B cell (primary cell): ENCODE measurements at regions not wholly inside any gene's neighbourhood (a gene's known extent, or its start where the extent isn't known, plus 50 kb on each side); places are given as distances from the start of the nearest gene placed in this dataset.

Source experiments
- ATAC-seq: fragments of 200-7000 bp; cut with Tn5 transposase; one replicate; pipeline ENCODE4 v1.10.0; 2021; ENCODE audit warnings: low read depth, mild to moderate bottlenecking, moderate number of reproducible peaks, moderate library complexity
- CTCF ChIA-PET: fragments of 350-600 bp; sonication (Branson Sonifier 250); formaldehyde crosslinking; loops from one replicate; lab custom pipeline; 2021; ENCODE audit warnings: antibody characterized with exemption, inconsistent platforms; lab: Charles Lee
- POLR2A ChIA-PET: fragments of 350-600 bp; sonication (Branson Sonifier 250); formaldehyde crosslinking; loops from one replicate; lab custom pipeline; 2021; ENCODE audit warnings: antibody characterized with exemption; lab: Charles Lee
- DNase-seq: peaks from one replicate; pipeline ENCODE4 v3.0.0; 2013
- H2AFZ ChIP-seq: 2 replicates; pipeline ENCODE4 v1.6.1; 2012; ENCODE audit warnings: mild to moderate bottlenecking, low read depth, low read length; ENCODE audit not compliant: insufficient read depth, poor library complexity, severe bottlenecking
- H3K27ac ChIP-seq, 2 donors: 1 replicate in 1 of 2; 2 replicates in 1 of 2; pipeline ENCODE4 v1.5.1; 2012 to 2013; ENCODE audit warnings: low read length in 2 of 2, mild to moderate bottlenecking in 2 of 2, moderate library complexity in 1 of 2
- H3K27me3 ChIP-seq, 4 experiments: fragments of 200-600 bp in 1 of 4; sonication (generic) in 1 of 4; replicated peaks in 1 of 4; 1 replicate in 2 of 4; 2 replicates in 2 of 4; pipeline versions ENCODE4 v1.6.1 to v1.7.0; 2013 to 2016; ENCODE audit warnings: low read length in 3 of 4, mild to moderate bottlenecking in 2 of 4, mixed read lengths in 1 of 4, moderate library complexity in 1 of 4; ENCODE audit not compliant: insufficient read depth in 4 of 4, control insufficient read depth in 3 of 4; ENCODE audit errors: control extremely low read depth in 1 of 4
- H3K36me3 ChIP-seq, 2 experiments: replicated peaks in 1 of 2; 1 replicate in 1 of 2; 2 replicates in 1 of 2; pipeline versions ENCODE4 v1.6.1 to v1.7.1; 2013; ENCODE audit warnings: low read length in 1 of 2; ENCODE audit not compliant: insufficient read depth in 2 of 2, control insufficient read depth in 1 of 2; ENCODE audit errors: control extremely low read depth in 1 of 2, extremely low read depth in 1 of 2
- H3K4me1 ChIP-seq, 2 donors: fragments of 200-600 bp in 1 of 2; sonication (generic) in 1 of 2; 1 replicate in 1 of 2; 2 replicates in 1 of 2; pipeline versions ENCODE4 v1.5.1 to v1.6.1; 2013 to 2017; ENCODE audit warnings: low read length in 2 of 2; ENCODE audit not compliant: control insufficient read depth in 2 of 2, insufficient read depth in 2 of 2
- H3K4me2 ChIP-seq: replicated peaks from 2 replicates; pipeline ENCODE3; 2012; ENCODE audit warnings: mild to moderate bottlenecking, low read depth, low read length; ENCODE audit not compliant: poor library complexity, severe bottlenecking
- H3K4me3 ChIP-seq, 5 experiments: fragments of 200-600 bp in 1 of 5; sonication (generic) in 1 of 5; 1 replicate in 3 of 5; 2 replicates in 2 of 5; pipeline versions ENCODE4 v1.5.1 to v1.7.0; 2011 to 2016; ENCODE audit warnings: low read length in 4 of 5, mild to moderate bottlenecking in 4 of 5, low read depth in 2 of 5, control low read depth in 1 of 5, moderate library complexity in 1 of 5; ENCODE audit not compliant: insufficient read depth in 1 of 5; ENCODE audit errors: control extremely low read depth in 1 of 5, extremely low read depth in 1 of 5
- H3K79me2 ChIP-seq: fragments of 200-600 bp; sonication (generic); one replicate; pipeline ENCODE4 v1.6.0; 2016; ENCODE audit warnings: low read length; ENCODE audit not compliant: control insufficient read depth, insufficient read depth
- H3K9ac ChIP-seq: fragments of 200-600 bp; sonication (generic); 2 replicates; pipeline ENCODE4 v1.6.1; 2017; ENCODE audit warnings: mild to moderate bottlenecking, low read length, moderate library complexity
- H3K9me3 ChIP-seq, 3 donors: one replicate each; pipeline versions ENCODE4 v1.6.1 to v1.7.1; 2013; ENCODE audit warnings: low read length in 2 of 3; ENCODE audit not compliant: control insufficient read depth in 2 of 3, insufficient read depth in 1 of 3; ENCODE audit errors: control extremely low read depth in 1 of 3
- H4K20me1 ChIP-seq: 2 replicates; pipeline ENCODE4 v1.6.0; 2012; ENCODE audit warnings: mild to moderate bottlenecking, low read length; ENCODE audit not compliant: insufficient read depth, control insufficient read depth, poor library complexity, severe bottlenecking
- H3K27ac Mint-ChIP-seq: one replicate; pipeline ENCODE4 v1.8.0; 2021; ENCODE audit warnings: mixed read lengths
- H3K27me3 Mint-ChIP-seq: one replicate; pipeline ENCODE4 v1.8.0; 2021; ENCODE audit warnings: mixed read lengths
- H3K4me1 Mint-ChIP-seq: one replicate; pipeline ENCODE4 v1.8.0; 2021; ENCODE audit warnings: mixed read lengths
- H3K4me3 Mint-ChIP-seq: one replicate; pipeline ENCODE4 v1.8.0; 2021; ENCODE audit warnings: mixed read lengths
- H3K9me3 Mint-ChIP-seq: one replicate; pipeline ENCODE4 v1.8.0; 2022; ENCODE audit warnings: mixed read lengths; ENCODE audit not compliant: insufficient read depth
- EZH2 ChIP-seq: IDR thresholded peaks from 2 replicates; pipeline ENCODE4 v1.6.1; 2012; ENCODE audit warnings: borderline replicate concordance, low read depth, mild to moderate bottlenecking, moderate library complexity, low read length; ENCODE audit not compliant: insufficient read depth, poor library complexity, severe bottlenecking
- WGBS: methylation state at CpG from one replicate; pipeline ENCODE4 v1.1.5; 2013; ENCODE audit warnings: missing lambda C conversion rate; ENCODE audit not compliant: insufficient coverage; 5-methylcytosine and 5-hydroxymethylcytosine counted together
- intact Hi-C: fragments of 100-400 bp; cut with micrococcal nuclease; formaldehyde crosslinking; loops from one replicate; pipeline ENCODE4 v1.10.0; 2022
- TF ChIP-seq, protein P1 (sequence below): fragments of 200-600 bp; IDR thresholded peaks from one replicate; pipeline ENCODE4 v1.8.0; 2022; ENCODE audit warnings: antibody characterized with exemption, mild to moderate bottlenecking

DNA sequence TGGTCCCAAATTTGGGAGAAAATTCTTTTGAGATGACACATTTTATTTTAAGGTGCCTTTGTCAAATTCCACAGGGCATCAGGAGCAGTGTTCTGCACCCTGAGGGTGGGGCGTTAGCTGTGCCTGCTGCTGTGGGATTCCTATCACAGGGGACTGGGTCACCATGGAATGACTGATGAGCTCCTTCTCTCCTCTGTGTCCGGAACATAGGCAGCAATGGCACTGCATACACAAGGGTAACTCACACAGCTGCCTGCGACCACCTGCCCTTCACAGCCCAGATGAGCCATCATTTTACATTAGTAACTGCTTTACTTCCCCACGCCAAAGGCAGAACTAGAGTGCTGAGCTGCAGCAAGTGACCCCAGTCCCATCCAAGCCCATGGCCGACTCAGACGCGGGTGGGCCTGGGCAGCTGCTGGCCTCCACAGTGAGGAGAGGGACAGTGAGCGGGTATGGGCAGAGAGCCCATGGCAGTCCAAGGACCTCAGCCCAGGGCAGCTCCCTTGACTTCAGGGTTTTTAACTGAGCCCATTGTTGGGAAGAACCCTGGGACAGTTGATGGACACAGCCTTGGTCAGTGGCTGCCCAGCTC, 93.7 kb downstream of the GADD45G start:
- H3K4me1 Mint-ChIP-seq: peaks cover 19% of the 10 kb centered on the region
- Histone ChIP-seq H3K27ac (no peak overlapping the region), H3K9me3 (peaks cover 0 to 2% (median 0%) of the 10 kb centered on the region in 3 donors), H4K20me1 (no peaks in the 10 kb centered on the region), H3K27me3 (no peaks in the 10 kb centered on the region), H2AFZ (no peak overlapping the region), H3K9ac (no peak overlapping the region), H3K4me3 (no peak overlapping the region), H3K36me3 (no peaks in the 10 kb centered on the region), H3K4me1 (peaks cover 12 to 17% of the 10 kb centered on the region in 2 donors), H3K4me2 (no peak overlapping the region), H3K79me2 (no peaks in the 10 kb centered on the region)
- ATAC-seq (no peak), DNase-seq (no peak)
- TF ChIP-seq EZH2: no peak
- TF ChIP-seq, protein P1, sequence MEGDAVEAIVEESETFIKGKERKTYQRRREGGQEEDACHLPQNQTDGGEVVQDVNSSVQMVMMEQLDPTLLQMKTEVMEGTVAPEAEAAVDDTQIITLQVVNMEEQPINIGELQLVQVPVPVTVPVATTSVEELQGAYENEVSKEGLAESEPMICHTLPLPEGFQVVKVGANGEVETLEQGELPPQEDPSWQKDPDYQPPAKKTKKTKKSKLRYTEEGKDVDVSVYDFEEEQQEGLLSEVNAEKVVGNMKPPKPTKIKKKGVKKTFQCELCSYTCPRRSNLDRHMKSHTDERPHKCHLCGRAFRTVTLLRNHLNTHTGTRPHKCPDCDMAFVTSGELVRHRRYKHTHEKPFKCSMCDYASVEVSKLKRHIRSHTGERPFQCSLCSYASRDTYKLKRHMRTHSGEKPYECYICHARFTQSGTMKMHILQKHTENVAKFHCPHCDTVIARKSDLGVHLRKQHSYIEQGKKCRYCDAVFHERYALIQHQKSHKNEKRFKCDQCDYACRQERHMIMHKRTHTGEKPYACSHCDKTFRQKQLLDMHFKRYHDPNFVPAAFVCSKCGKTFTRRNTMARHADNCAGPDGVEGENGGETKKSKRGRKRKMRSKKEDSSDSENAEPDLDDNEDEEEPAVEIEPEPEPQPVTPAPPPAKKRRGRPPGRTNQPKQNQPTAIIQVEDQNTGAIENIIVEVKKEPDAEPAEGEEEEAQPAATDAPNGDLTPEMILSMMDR: no peak
- H3K27ac Mint-ChIP-seq: no peak overlapping the region
- no peak overlapping the region for H3K4me3 Mint-ChIP-seq
- ChIA-PET POLR2A (no interaction called here), CTCF (no interaction called here)
- peaks cover 9% of the 10 kb centered on the region for H3K27me3 Mint-ChIP-seq
- H3K9me3 Mint-ChIP-seq: no peaks in the 10 kb centered on the region
- intact Hi-C loops: no loop called here
- 98% methylated on average over 8 of the region's 8 CpGs for WGBS

DNA sequence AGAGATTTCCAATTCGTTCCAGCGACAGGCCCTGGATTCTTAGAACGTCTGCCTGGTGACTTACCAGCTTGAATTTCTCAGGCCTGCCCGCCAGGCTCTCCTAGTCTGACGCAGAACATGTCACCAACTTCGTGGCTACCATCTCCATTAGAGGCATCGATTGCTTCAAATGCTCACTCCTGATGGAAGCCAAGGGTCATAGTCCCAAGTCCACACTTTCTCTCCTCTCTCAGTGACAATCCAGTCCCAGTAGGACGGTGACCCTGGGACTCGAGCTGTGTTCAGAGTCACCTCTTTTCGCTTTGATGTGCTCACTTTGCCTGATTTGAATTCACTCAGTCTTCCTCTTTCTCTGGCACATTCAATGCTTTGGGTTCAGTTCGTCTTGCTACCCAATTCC, 94.8 kb downstream of the GADD45G start:
- ATAC-seq (no peak), DNase-seq (no peak)
- Histone ChIP-seq H3K4me1 (peaks cover 12 to 17% of the 10 kb centered on the region in 2 donors), H3K4me2 (no peak overlapping the region), H2AFZ (no peak overlapping the region), H4K20me1 (no peaks in the 10 kb centered on the region), H3K4me3 (no peak overlapping the region), H3K27me3 (no peaks in the 10 kb centered on the region), H3K9me3 (peaks cover 0 to 2% (median 0%) of the 10 kb centered on the region in 3 donors), H3K9ac (no peak overlapping the region), H3K27ac (no peak overlapping the region), H3K79me2 (no peaks in the 10 kb centered on the region), H3K36me3 (no peaks in the 10 kb centered on the region)
- intact Hi-C loops: no loop called here
- CTCF ChIA-PET: no interaction called here
- POLR2A ChIA-PET: no interaction called here
- WGBS: 93% methylated on average over 11 of the region's 11 CpGs
- no peak overlapping the region for H3K4me3 Mint-ChIP-seq
- no peaks in the 10 kb centered on the region for H3K9me3 Mint-ChIP-seq
- TF ChIP-seq, protein P1: no peak
- TF ChIP-seq EZH2: no peak
- H3K4me1 Mint-ChIP-seq: peaks cover 19% of the 10 kb centered on the region
- H3K27me3 Mint-ChIP-seq: peaks cover 3% of the 10 kb centered on the region
- H3K27ac Mint-ChIP-seq: no peak overlapping the region
